ENCODE measurements at regions not wholly inside any gene's neighbourhood (a gene's known extent, or its start where the extent isn't known, plus 50 kb on each side); places are given as distances from the start of the nearest gene placed in this dataset.
"Not testable (repeated sequence)": the region's sequence is repeated elsewhere in the genome, so short reads cannot be mapped to it uniquely, and the experiment has no call there.

DNA sequence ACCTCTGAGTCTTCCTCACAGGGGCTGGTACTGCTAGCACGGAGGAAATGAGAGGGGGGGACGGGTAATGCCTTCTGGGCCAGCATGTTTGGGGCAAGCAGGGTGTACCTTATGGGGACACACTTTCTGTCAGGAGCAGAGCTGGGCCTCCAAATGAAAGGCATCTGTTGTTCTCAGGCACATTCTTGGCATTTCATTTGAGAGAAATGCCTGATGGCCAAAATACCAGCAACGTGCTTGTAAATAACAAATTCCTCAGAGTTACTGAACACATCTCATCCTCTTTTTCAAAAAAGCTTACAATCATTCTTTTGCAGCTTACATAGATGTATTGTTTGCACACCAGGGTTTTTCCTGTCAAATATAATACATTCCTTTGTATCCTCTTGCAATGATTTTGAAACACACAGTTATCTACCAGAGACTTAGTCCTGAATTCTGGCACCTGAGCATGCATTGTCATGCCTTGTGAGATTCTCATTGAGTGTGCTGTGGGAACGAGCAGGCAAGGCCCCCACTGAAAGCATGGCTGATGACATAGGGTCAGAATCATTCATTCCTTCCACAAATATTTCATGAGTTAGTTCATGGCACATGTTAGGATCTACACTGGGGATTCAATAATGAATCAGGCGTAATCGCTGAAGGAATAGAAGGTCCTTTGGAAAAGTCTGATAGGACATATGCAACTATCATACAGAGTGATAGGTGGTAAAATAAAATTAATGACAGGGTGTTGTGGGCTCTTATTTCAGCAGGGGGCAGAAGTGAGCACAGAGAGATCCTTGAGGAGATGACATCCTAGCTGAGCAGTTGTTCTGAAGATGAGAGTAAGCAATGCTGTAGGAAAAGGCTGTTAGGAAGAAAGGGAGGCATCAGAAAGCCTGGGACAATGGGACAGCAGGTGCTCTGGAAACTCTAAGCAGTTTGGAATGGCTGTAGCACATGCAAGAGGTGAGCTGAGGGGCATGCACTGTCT, 260.9 kb upstream of the TUT7 start:
- no peak overlapping the region for H3K4me3 Mint-ChIP-seq
- H3K36me3 ChIP-seq (ENCODE audit: control insufficient read depth in 2 of 2, extremely low read depth in 1 of 2, insufficient read depth in 1 of 2, low read length in 1 of 2), result no peaks in the 10 kb centered on the region
- DNase-seq, result peak in 1 of 35 experiments; percentile 16
- H3K9me3 Mint-ChIP-seq, result no peaks in the 10 kb centered on the region
- H3K4me3 ChIP-seq (ENCODE audit: control insufficient read depth in 1 of 2, extremely low read depth in 1 of 2, low read length in 1 of 2), result no peak overlapping the region
- ChIA-PET CTCF (no interaction called here), POLR2A (no interaction called here)
- no peak overlapping the region for H3K27ac ChIP-seq (ENCODE audit: low read length)
- H3K4me1 ChIP-seq (ENCODE audit: control insufficient read depth in 1 of 2, extremely low read depth in 1 of 2, insufficient read depth in 2 of 2, low read length in 2 of 2), result no peaks in the 10 kb centered on the region
- no peaks in the 10 kb centered on the region for H3K9me3 ChIP-seq
- no peaks in the 10 kb centered on the region for H3K4me1 Mint-ChIP-seq
- no peak overlapping the region for H3K27ac Mint-ChIP-seq
- 62% methylated on average over 4 of the region's 6 CpGs for WGBS (ENCODE audit: insufficient coverage)
- peaks cover 7 to 10% of the 10 kb centered on the region in 2 donors for H3K27me3 Mint-ChIP-seq
- no peak for ATAC-seq (replicated peaks in 1 of 4)
- H3K36me3 Mint-ChIP-seq, result no peaks in the 10 kb centered on the region
- no peaks in the 10 kb centered on the region for H3K27me3 ChIP-seq (replicated peaks in 1 of 2; ENCODE audit: control insufficient read depth in 2 of 2, extremely low read depth in 1 of 2, insufficient read depth in 2 of 2, low read length in 1 of 2)

DNA sequence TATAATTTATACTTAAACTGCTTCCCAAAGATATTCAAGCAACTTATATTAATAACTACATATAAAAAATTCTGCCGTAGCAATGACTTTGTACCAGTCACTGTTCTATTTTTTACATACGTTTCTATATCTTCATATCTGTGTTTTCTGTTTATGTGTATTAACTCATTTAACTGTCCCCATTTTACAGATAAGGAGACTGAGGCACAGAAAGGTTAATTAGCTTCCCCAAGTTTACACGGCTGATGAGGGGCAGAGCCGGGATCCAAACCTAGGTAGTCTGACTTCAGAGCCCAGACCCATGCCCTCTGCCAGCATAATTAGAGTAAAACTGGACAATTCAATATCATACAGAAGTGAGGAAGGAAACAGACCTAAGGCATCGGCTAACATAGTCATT, 259.7 kb upstream of the TUT7 start:
- Histone ChIP-seq H3K36me3 (ENCODE audit: control insufficient read depth in 2 of 2, extremely low read depth in 1 of 2, insufficient read depth in 1 of 2, low read length in 1 of 2) (no peaks in the 10 kb centered on the region), H3K27ac (ENCODE audit: low read length) (no peak overlapping the region), H3K4me1 (ENCODE audit: control insufficient read depth in 1 of 2, extremely low read depth in 1 of 2, insufficient read depth in 2 of 2, low read length in 2 of 2) (no peaks in the 10 kb centered on the region), H3K9me3 (no peaks in the 10 kb centered on the region), H3K4me3 (ENCODE audit: control insufficient read depth in 1 of 2, extremely low read depth in 1 of 2, low read length in 1 of 2) (no peak overlapping the region), H3K27me3 (replicated peaks in 1 of 2; ENCODE audit: control insufficient read depth in 2 of 2, extremely low read depth in 1 of 2, insufficient read depth in 2 of 2, low read length in 1 of 2) (no peaks in the 10 kb centered on the region)
- no peaks in the 10 kb centered on the region for H3K36me3 Mint-ChIP-seq
- WGBS (ENCODE audit: insufficient coverage), result no CpG with 5 or more reads among the region's 5 CpGs
- ChIA-PET POLR2A (no interaction called here), CTCF (no interaction called here)
- no peaks in the 10 kb centered on the region for H3K4me1 Mint-ChIP-seq
- H3K4me3 Mint-ChIP-seq, result no peak overlapping the region
- no peaks in the 10 kb centered on the region for H3K9me3 Mint-ChIP-seq
- DNase-seq (no peak), ATAC-seq (replicated peaks in 1 of 4) (no peak)
- H3K27me3 Mint-ChIP-seq, result peaks cover 7 to 10% of the 10 kb centered on the region in 2 donors
- no peak overlapping the region for H3K27ac Mint-ChIP-seq

DNA sequence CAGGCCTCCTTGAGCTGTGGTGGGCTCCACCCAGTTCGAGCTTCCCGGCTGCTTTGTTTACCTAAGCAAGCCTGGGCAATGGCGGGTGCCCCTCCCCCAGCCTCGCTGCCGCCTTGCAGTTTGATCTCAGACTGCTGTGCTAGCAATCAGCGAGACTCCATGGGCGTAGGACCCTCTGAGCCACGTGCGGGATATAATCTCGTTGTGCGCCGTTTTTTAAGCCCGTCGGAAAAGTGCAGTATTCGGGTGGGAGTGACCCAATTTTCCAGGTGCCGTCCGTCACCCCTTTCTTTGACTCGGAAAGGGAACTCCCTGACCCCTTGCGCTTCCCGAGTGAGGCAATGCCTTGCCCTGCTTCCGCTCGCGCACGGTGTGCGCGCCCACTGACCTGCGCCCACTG, 257.3 kb upstream of the TUT7 start:
- H3K27me3 ChIP-seq (replicated peaks in 1 of 2; ENCODE audit: control insufficient read depth in 2 of 2, extremely low read depth in 1 of 2, insufficient read depth in 2 of 2, low read length in 1 of 2); H3K4me1 ChIP-seq (ENCODE audit: control insufficient read depth in 1 of 2, extremely low read depth in 1 of 2, insufficient read depth in 2 of 2, low read length in 2 of 2); H3K36me3 Mint-ChIP-seq; H3K9me3 ChIP-seq; H3K27ac Mint-ChIP-seq; H3K36me3 ChIP-seq (ENCODE audit: control insufficient read depth in 2 of 2, extremely low read depth in 1 of 2, insufficient read depth in 1 of 2, low read length in 1 of 2); ATAC-seq (replicated peaks in 1 of 4); H3K4me3 Mint-ChIP-seq; H3K27ac ChIP-seq (ENCODE audit: low read length); H3K9me3 Mint-ChIP-seq; DNase-seq; H3K4me1 Mint-ChIP-seq; CTCF ChIA-PET; H3K4me3 ChIP-seq (ENCODE audit: control insufficient read depth in 1 of 2, extremely low read depth in 1 of 2, low read length in 1 of 2); POLR2A ChIA-PET: not testable (repeated sequence)
- H3K27me3 Mint-ChIP-seq, result peaks cover 7 to 10% of the 10 kb centered on the region in 2 donors
- 95% methylated on average over 16 of the region's 27 CpGs for WGBS (ENCODE audit: insufficient coverage)

DNA sequence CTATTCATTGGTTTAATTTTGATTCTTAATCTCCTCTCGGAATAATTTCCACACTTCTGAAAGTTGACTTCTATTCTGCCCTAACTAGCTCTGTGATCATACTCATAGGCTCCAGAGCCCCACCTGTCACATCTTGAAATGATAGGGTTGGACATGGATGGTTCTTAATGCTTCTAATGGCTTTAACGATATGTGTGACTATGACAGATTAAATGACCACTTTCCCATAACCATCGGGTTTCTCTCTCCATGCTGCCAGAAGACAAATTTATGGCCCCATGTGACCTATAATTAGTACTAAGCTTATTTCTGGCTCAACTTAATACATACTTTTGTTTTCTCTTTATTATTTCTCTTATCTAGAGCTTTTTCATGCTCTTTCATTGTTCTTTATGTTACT, 251.1 kb upstream of the TUT7 start:
- Mint-ChIP-seq H3K9me3 (no peaks in the 10 kb centered on the region), H3K36me3 (no peaks in the 10 kb centered on the region), H3K4me1 (no peaks in the 10 kb centered on the region), H3K27ac (no peak overlapping the region), H3K4me3 (no peak overlapping the region), H3K27me3 (peaks cover 4 to 9% of the 10 kb centered on the region in 2 donors)
- ChIA-PET CTCF (no interaction called here), POLR2A (no interaction called here)
- no peaks in the 10 kb centered on the region for H3K4me1 ChIP-seq (ENCODE audit: control insufficient read depth in 1 of 2, extremely low read depth in 1 of 2, insufficient read depth in 2 of 2, low read length in 2 of 2)
- ATAC-seq (replicated peaks in 1 of 4), result no peak
- WGBS (ENCODE audit: insufficient coverage), result no CpG with 5 or more reads among the region's 3 CpGs
- H3K27me3 ChIP-seq (replicated peaks in 1 of 2; ENCODE audit: control insufficient read depth in 2 of 2, extremely low read depth in 1 of 2, insufficient read depth in 2 of 2, low read length in 1 of 2), result no peaks in the 10 kb centered on the region
- DNase-seq, result no peak
- no peak overlapping the region for H3K4me3 ChIP-seq (ENCODE audit: control insufficient read depth in 1 of 2, extremely low read depth in 1 of 2, low read length in 1 of 2)
- H3K9me3 ChIP-seq, result no peaks in the 10 kb centered on the region
- no peaks in the 10 kb centered on the region for H3K36me3 ChIP-seq (ENCODE audit: control insufficient read depth in 2 of 2, extremely low read depth in 1 of 2, insufficient read depth in 1 of 2, low read length in 1 of 2)
- no peak overlapping the region for H3K27ac ChIP-seq (ENCODE audit: low read length)

DNA sequence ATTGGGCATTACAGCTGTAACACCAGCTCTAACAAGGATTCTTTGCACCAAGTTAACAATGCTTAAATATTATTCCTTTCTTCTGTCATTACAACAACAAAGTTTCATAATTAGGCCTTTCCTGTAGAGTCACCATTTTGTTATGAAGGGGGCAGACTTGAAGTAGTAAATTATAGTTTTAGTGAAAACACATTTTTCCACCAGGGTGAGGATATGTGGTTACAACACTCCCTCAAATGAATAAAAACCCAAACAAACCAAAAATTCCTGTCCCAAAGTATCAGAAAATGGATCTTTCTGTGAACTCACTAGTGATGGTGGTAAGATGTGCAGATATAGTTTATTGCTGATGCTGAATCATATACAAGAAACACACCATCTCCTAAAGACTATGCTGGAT, 250.5 kb upstream of the TUT7 start:
- CTCF ChIA-PET, result no interaction called here

DNA sequence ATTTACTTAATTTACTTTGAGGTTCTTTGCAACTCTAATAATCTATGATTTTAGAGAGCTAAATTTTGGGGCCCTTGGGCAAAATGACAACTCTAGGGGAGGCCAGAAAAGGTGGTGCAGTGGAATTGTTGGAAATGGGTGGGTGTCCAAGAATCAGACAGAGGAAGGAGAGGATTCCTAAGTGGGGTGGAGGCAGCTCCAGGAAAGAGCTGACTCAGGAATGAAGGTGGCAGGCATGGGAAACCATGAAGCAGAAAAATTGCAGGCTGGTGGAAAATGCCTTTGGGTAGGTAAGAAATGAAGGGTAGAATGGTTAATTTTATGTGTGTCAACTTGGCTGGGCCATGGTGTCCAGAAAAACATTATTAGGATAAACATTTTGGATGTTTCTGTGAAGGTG, 248.5 kb upstream of the TUT7 start:
- no peaks in the 10 kb centered on the region for H3K4me1 Mint-ChIP-seq
- H3K4me3 Mint-ChIP-seq, result no peak overlapping the region
- POLR2A ChIA-PET, result no interaction called here

More for the DNA sequence above, 250.5 kb upstream of the TUT7 start:
- H3K9me3 ChIP-seq, result no peaks in the 10 kb centered on the region
- no peak overlapping the region for H3K4me3 Mint-ChIP-seq
- H3K27me3 ChIP-seq (replicated peaks in 1 of 2; ENCODE audit: control insufficient read depth in 2 of 2, extremely low read depth in 1 of 2, insufficient read depth in 2 of 2, low read length in 1 of 2), result no peaks in the 10 kb centered on the region
- H3K4me3 ChIP-seq (ENCODE audit: control insufficient read depth in 1 of 2, extremely low read depth in 1 of 2, low read length in 1 of 2), result no peak overlapping the region
- no peaks in the 10 kb centered on the region for H3K9me3 Mint-ChIP-seq
- H3K4me1 Mint-ChIP-seq, result no peaks in the 10 kb centered on the region
- H3K27ac ChIP-seq (ENCODE audit: low read length), result no peak overlapping the region
- POLR2A ChIA-PET, result no interaction called here
- H3K36me3 Mint-ChIP-seq, result no peaks in the 10 kb centered on the region
- ATAC-seq (replicated peaks in 1 of 4), result no peak
- H3K27ac Mint-ChIP-seq, result no peak overlapping the region
- no peak for DNase-seq
- no peaks in the 10 kb centered on the region for H3K4me1 ChIP-seq (ENCODE audit: control insufficient read depth in 1 of 2, extremely low read depth in 1 of 2, insufficient read depth in 2 of 2, low read length in 2 of 2)
- H3K27me3 Mint-ChIP-seq, result peaks cover 10 to 12% of the 10 kb centered on the region in 2 donors
- H3K36me3 ChIP-seq (ENCODE audit: control insufficient read depth in 2 of 2, extremely low read depth in 1 of 2, insufficient read depth in 1 of 2, low read length in 1 of 2), result no peaks in the 10 kb centered on the region

DNA sequence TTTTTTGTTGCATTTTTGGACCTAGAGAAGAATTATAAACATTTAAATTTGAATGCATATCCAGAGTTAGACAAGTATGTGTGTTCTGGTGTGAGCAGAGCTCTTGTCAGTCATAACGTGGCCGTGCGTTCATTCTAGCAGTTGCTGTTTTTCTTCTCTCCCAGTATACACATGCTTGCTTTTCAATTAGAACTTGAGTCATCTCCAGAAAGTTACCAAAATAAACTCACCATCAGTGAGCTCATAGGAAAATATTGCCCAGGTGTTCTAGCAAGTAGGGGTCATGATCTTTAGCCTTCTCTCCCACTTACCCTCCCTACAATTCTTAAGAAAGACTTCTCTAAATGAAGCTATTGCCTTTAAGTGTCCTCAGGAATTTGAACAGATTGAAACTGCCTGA, 247.5 kb upstream of the TUT7 start:
- Mint-ChIP-seq H3K27me3 (peaks cover 11 to 12% of the 10 kb centered on the region in 2 donors), H3K9me3 (no peaks in the 10 kb centered on the region), H3K4me1 (no peaks in the 10 kb centered on the region), H3K4me3 (no peak overlapping the region), H3K27ac (no peak overlapping the region), H3K36me3 (no peaks in the 10 kb centered on the region)
- no peaks in the 10 kb centered on the region for H3K4me1 ChIP-seq (ENCODE audit: control insufficient read depth in 1 of 2, extremely low read depth in 1 of 2, insufficient read depth in 2 of 2, low read length in 2 of 2)
- H3K4me3 ChIP-seq (ENCODE audit: control insufficient read depth in 1 of 2, extremely low read depth in 1 of 2, low read length in 1 of 2), result no peak overlapping the region
- ChIA-PET POLR2A (no interaction called here), CTCF (no interaction called here)
- no peak for ATAC-seq (replicated peaks in 1 of 4)
- no peaks in the 10 kb centered on the region for H3K36me3 ChIP-seq (ENCODE audit: control insufficient read depth in 2 of 2, extremely low read depth in 1 of 2, insufficient read depth in 1 of 2, low read length in 1 of 2)
- no peaks in the 10 kb centered on the region for H3K9me3 ChIP-seq
- H3K27ac ChIP-seq (ENCODE audit: low read length), result no peak overlapping the region
- 90% methylated on average over 2 of the region's 3 CpGs for WGBS (ENCODE audit: insufficient coverage)
- DNase-seq, result no peak
- H3K27me3 ChIP-seq (replicated peaks in 1 of 2; ENCODE audit: control insufficient read depth in 2 of 2, extremely low read depth in 1 of 2, insufficient read depth in 2 of 2, low read length in 1 of 2), result no peaks in the 10 kb centered on the region

More for the DNA sequence above, 248.5 kb upstream of the TUT7 start:
- DNase-seq (no peak), ATAC-seq (replicated peaks in 1 of 4) (no peak)
- no peaks in the 10 kb centered on the region for H3K4me1 ChIP-seq (ENCODE audit: control insufficient read depth in 1 of 2, extremely low read depth in 1 of 2, insufficient read depth in 2 of 2, low read length in 2 of 2)
- H3K9me3 ChIP-seq, result no peaks in the 10 kb centered on the region
- Mint-ChIP-seq H3K36me3 (no peaks in the 10 kb centered on the region), H3K27ac (no peak overlapping the region), H3K27me3 (peaks cover 11 to 12% of the 10 kb centered on the region in 2 donors), H3K9me3 (no peaks in the 10 kb centered on the region)
- H3K27me3 ChIP-seq (replicated peaks in 1 of 2; ENCODE audit: control insufficient read depth in 2 of 2, extremely low read depth in 1 of 2, insufficient read depth in 2 of 2, low read length in 1 of 2), result no peaks in the 10 kb centered on the region
- H3K36me3 ChIP-seq (ENCODE audit: control insufficient read depth in 2 of 2, extremely low read depth in 1 of 2, insufficient read depth in 1 of 2, low read length in 1 of 2), result no peaks in the 10 kb centered on the region
- no peak overlapping the region for H3K4me3 ChIP-seq (ENCODE audit: control insufficient read depth in 1 of 2, extremely low read depth in 1 of 2, low read length in 1 of 2)
- CTCF ChIA-PET, result no interaction called here
- no peak overlapping the region for H3K27ac ChIP-seq (ENCODE audit: low read length)
